SK-N-SH (cell line): ENCODE measurements at regions not wholly inside any gene's neighbourhood (a gene's known extent, or its start where the extent isn't known, plus 50 kb on each side); places are given as distances from the start of the nearest gene placed in this dataset.

Source experiments
- CHD2 ChIP-seq: fragments of 150-350 bp; IDR thresholded peaks from 2 replicates; pipeline ENCODE4 v1.6.1; 2018; ENCODE audit warnings: low read length; ENCODE audit not compliant: partially characterized antibody
- ELF1 ChIP-seq: IDR thresholded peaks from 2 replicates; pipeline ENCODE4 v1.4.0; 2012
- EP300 ChIP-seq, 2 experiments: IDR thresholded peaks; 2 replicates each; pipeline versions ENCODE4 v1.4.0 to v1.6.1; 2012; ENCODE audit warnings: borderline replicate concordance in 1 of 2, low read depth in 1 of 2, low read length in 1 of 2
- EZH2phosphoT487 ChIP-seq: fragments of 200-600 bp; sonication (generic); IDR thresholded peaks from 2 replicates; pipeline ENCODE4 v1.6.1; 2017; ENCODE audit warnings: low read depth, mixed run types, mild to moderate bottlenecking, antibody characterized with exemption, moderate library complexity, borderline replicate concordance
- POLR2AphosphoS5 ChIP-seq: IDR thresholded peaks from 2 replicates; pipeline ENCODE4 v1.6.1; 2012; ENCODE audit warnings: low read depth, low read length
- SMC3 ChIP-seq: IDR thresholded peaks from 2 replicates; pipeline ENCODE4 v1.6.1; 2012; ENCODE audit warnings: low read depth, low read length, improper control_type of control experiment
- YY1 ChIP-seq: IDR thresholded peaks from 2 replicates; pipeline ENCODE4 v1.4.0; 2012; ENCODE audit warnings: low read depth, mild to moderate bottlenecking
- TF ChIP-seq, protein P1 (sequence below): fragments of 200-600 bp; sonication (generic); IDR thresholded peaks from 2 replicates; pipeline ENCODE4 v1.6.1; 2017; ENCODE audit warnings: antibody characterized with exemption, mild to moderate bottlenecking, moderate library complexity
- TF ChIP-seq, protein P2 (sequence below): IDR thresholded peaks from 2 replicates; pipeline ENCODE4 v1.4.0; 2012; ENCODE audit warnings: low read depth, borderline replicate concordance
- TF ChIP-seq, protein P3 (sequence below): IDR thresholded peaks from 2 replicates; pipeline ENCODE4; 2012

DNA sequence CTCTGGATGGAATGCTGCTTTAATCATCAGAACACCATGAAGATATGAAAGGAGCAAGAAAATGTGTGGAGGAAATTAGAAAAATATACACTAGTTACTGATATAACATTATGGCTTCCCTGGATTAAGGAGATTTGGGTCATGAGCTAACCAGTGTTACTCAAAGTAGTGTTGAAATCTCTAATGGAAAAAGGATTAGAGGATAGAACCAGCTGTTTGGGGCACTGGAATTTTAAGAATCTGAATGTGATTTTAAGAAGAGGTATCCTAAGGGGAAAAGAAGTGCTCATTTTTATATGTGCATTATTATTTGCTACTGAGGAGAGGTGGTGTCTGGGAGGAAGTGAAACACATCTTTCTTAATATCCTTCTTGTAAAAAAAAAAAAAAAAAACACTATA, 164.1 kb upstream of the PPARGC1A start:
- TF ChIP-seq SMC3 (no peak), EZH2phosphoT487 (no peak), POLR2AphosphoS5 (no peak), YY1 (no peak), EP300 (IDR thresholded peaks at IDR 0.05; ENCODE audit: borderline replicate concordance in 1 of 2, low read depth in 1 of 2, low read length in 1 of 2) (no peak), CHD2 (no peak), ELF1 (no peak)
- TF ChIP-seq, protein P1, sequence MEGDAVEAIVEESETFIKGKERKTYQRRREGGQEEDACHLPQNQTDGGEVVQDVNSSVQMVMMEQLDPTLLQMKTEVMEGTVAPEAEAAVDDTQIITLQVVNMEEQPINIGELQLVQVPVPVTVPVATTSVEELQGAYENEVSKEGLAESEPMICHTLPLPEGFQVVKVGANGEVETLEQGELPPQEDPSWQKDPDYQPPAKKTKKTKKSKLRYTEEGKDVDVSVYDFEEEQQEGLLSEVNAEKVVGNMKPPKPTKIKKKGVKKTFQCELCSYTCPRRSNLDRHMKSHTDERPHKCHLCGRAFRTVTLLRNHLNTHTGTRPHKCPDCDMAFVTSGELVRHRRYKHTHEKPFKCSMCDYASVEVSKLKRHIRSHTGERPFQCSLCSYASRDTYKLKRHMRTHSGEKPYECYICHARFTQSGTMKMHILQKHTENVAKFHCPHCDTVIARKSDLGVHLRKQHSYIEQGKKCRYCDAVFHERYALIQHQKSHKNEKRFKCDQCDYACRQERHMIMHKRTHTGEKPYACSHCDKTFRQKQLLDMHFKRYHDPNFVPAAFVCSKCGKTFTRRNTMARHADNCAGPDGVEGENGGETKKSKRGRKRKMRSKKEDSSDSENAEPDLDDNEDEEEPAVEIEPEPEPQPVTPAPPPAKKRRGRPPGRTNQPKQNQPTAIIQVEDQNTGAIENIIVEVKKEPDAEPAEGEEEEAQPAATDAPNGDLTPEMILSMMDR = no peak
- TF ChIP-seq, protein P2, sequence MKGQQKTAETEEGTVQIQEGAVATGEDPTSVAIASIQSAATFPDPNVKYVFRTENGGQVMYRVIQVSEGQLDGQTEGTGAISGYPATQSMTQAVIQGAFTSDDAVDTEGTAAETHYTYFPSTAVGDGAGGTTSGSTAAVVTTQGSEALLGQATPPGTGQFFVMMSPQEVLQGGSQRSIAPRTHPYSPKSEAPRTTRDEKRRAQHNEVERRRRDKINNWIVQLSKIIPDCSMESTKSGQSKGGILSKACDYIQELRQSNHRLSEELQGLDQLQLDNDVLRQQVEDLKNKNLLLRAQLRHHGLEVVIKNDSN = no peak
- TF ChIP-seq, protein P3, sequence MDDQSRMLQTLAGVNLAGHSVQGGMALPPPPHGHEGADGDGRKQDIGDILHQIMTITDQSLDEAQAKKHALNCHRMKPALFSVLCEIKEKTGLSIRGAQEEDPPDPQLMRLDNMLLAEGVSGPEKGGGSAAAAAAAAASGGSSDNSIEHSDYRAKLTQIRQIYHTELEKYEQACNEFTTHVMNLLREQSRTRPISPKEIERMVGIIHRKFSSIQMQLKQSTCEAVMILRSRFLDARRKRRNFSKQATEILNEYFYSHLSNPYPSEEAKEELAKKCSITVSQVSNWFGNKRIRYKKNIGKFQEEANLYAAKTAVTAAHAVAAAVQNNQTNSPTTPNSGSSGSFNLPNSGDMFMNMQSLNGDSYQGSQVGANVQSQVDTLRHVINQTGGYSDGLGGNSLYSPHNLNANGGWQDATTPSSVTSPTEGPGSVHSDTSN = no peak
